IMR-90 (cell line): ENCODE measurements at regions not wholly inside any gene's neighbourhood (a gene's known extent, or its start where the extent isn't known, plus 50 kb on each side); places are given as distances from the start of the nearest gene placed in this dataset.

ENCODE experiments used
- ATAC-seq: fragments of 200-7000 bp; cut with Tn5 transposase; 2 replicates; pipeline ENCODE4 v1.9.1; 2020; ENCODE audit warnings: low read depth, mild to moderate bottlenecking, moderate library complexity
- BruUV-seq: library from RNA; stranded (reverse); fragments of 400-500 nt; replicated peaks from 2 replicates; lab custom pipeline; 2021; lab: Mats Ljungman, UMichigan
- CTCF ChIA-PET: fragments of 300-600 bp; formaldehyde crosslinking; extraction: SDS; loops from one replicate; lab custom pipeline; 2021; ENCODE audit warnings: antibody characterized with exemption; lab: Yijun Ruan, JAX
- POLR2A ChIA-PET: fragments of 300-600 bp; sonication (Branson Sonifier 250); formaldehyde crosslinking; loops from one replicate; lab custom pipeline; 2022; ENCODE audit warnings: antibody characterized with exemption; ENCODE audit not compliant: unreplicated experiment; lab: Charles Lee
- DNase-seq: peaks from one replicate; pipeline ENCODE4 v3.0.0; 2013
- H2AFZ ChIP-seq: replicated peaks from 2 replicates; pipeline ENCODE3; 2013; ENCODE audit warnings: low read length, mild to moderate bottlenecking; ENCODE audit not compliant: poor library complexity
- H2AK5ac ChIP-seq: 2 replicates; pipeline ENCODE4 v1.6.1; 2013; ENCODE audit warnings: low read depth, low read length, inconsistent platforms
- H2AK9ac ChIP-seq: replicated peaks from 2 replicates; pipeline ENCODE3; 2013; ENCODE audit warnings: mild to moderate bottlenecking, low read depth, low read length, moderate library complexity; ENCODE audit not compliant: poor library complexity
- H2BK120ac ChIP-seq: 2 replicates; pipeline ENCODE4 v1.6.1; 2013; ENCODE audit warnings: low read depth, low read length, inconsistent platforms
- H2BK15ac ChIP-seq: 3 replicates; pipeline ENCODE4 v1.6.1; 2013; ENCODE audit warnings: low read depth, low read length, inconsistent platforms
- H2BK20ac ChIP-seq: 2 replicates; pipeline ENCODE4 v1.6.1; 2013; ENCODE audit warnings: low read depth, mild to moderate bottlenecking, inconsistent platforms, low read length, moderate library complexity
- H2BK5ac ChIP-seq: 2 replicates; pipeline ENCODE4 v1.6.1; 2013; ENCODE audit warnings: mild to moderate bottlenecking, low read depth, low read length, inconsistent platforms; ENCODE audit not compliant: poor library complexity, severe bottlenecking
- H3K14ac ChIP-seq: replicated peaks from 2 replicates; pipeline ENCODE4 v1.6.1; 2013; ENCODE audit warnings: low read depth, low read length, inconsistent platforms
- H3K18ac ChIP-seq: 2 replicates; pipeline ENCODE4 v1.6.1; 2013; ENCODE audit warnings: low read depth, low read length, control low read depth
- H3K23ac ChIP-seq: 2 replicates; pipeline ENCODE4 v1.6.1; 2013; ENCODE audit warnings: low read depth, low read length, inconsistent platforms
- H3K27ac ChIP-seq: 2 replicates; pipeline ENCODE4 v1.5.1; 2013; ENCODE audit warnings: mild to moderate bottlenecking, control low read depth, low read length; ENCODE audit not compliant: insufficient read depth
- H3K27me3 ChIP-seq: 2 replicates; pipeline ENCODE4 v1.6.1; 2013; ENCODE audit warnings: low read length; ENCODE audit not compliant: control insufficient read depth, insufficient read depth
- H3K36me3 ChIP-seq: 2 replicates; pipeline ENCODE4 v1.6.1; 2013; ENCODE audit warnings: low read length, mixed read lengths; ENCODE audit not compliant: control insufficient read depth, insufficient read depth
- H3K4ac ChIP-seq: 2 replicates; pipeline ENCODE4 v1.6.1; 2013; ENCODE audit warnings: low read depth, low read length, inconsistent platforms
- H3K4me1 ChIP-seq: 2 replicates; pipeline ENCODE4 v1.6.1; 2013; ENCODE audit warnings: low read length, mixed read lengths; ENCODE audit not compliant: control insufficient read depth, insufficient read depth
- H3K4me2 ChIP-seq: 2 replicates; pipeline ENCODE4 v1.6.1; 2013; ENCODE audit warnings: low read depth, mild to moderate bottlenecking, control low read depth, low read length, moderate library complexity
- H3K4me3 ChIP-seq: 2 replicates; pipeline ENCODE4 v1.5.1; 2013; ENCODE audit warnings: low read depth, mild to moderate bottlenecking, control low read depth, low read length, moderate library complexity; ENCODE audit not compliant: insufficient read depth
- H3K56ac ChIP-seq: 2 replicates; pipeline ENCODE4 v1.6.1; 2013; ENCODE audit warnings: low read length, inconsistent platforms; ENCODE audit not compliant: insufficient read depth; ENCODE audit errors: extremely low read depth
- H3K79me1 ChIP-seq, 2 experiments: 2 replicates each; pipeline ENCODE4 v1.6.1; 2013; ENCODE audit warnings: low read length in 2 of 2, inconsistent platforms in 1 of 2, low read depth in 1 of 2
- H3K9ac ChIP-seq: 2 replicates; pipeline ENCODE4 v1.6.1; 2013; ENCODE audit warnings: low read depth, low read length, control low read depth
- H3K9me1 ChIP-seq: 2 replicates; pipeline ENCODE4 v1.6.1; 2013; ENCODE audit warnings: low read length, inconsistent platforms; ENCODE audit not compliant: insufficient read depth
- H3K9me3 ChIP-seq: 2 replicates; pipeline ENCODE4 v1.6.1; 2013; ENCODE audit warnings: low read length; ENCODE audit not compliant: control insufficient read depth, insufficient read depth
- H4K20me1 ChIP-seq: 2 replicates; pipeline ENCODE4 v1.6.1; 2013; ENCODE audit warnings: low read length, inconsistent platforms; ENCODE audit not compliant: insufficient read depth
- H4K5ac ChIP-seq: 2 replicates; pipeline ENCODE4 v1.6.1; 2013; ENCODE audit warnings: mild to moderate bottlenecking, low read depth, low read length, control low read depth
- H4K8ac ChIP-seq, 2 experiments: 2 replicates each; pipeline ENCODE4 v1.6.1; 2013; ENCODE audit warnings: low read depth in 2 of 2, low read length in 2 of 2, control low read depth in 1 of 2, inconsistent platforms in 1 of 2
- H4K91ac ChIP-seq: 2 replicates; pipeline ENCODE4 v1.6.1; 2013; ENCODE audit warnings: low read depth, low read length, inconsistent platforms; ENCODE audit not compliant: insufficient read depth
- CTCF ChIP-seq: conservative IDR thresholded peaks from 2 replicates; pipeline ENCODE4 v1.5.1; 2012; ENCODE audit warnings: mild to moderate bottlenecking, low read depth, low read length, improper control_type of control experiment
- FOS ChIP-seq: fragments of 150-350 bp; IDR thresholded peaks from 2 replicates; pipeline ENCODE4 v1.6.1; 2016; ENCODE audit warnings: low read depth, low read length
- WGBS, 2 experiments: methylation state at CpG; one replicate each; pipeline versions ENCODE4 v1.1.5 to v1.1.7; 2013; ENCODE audit warnings: missing lambda C conversion rate in 2 of 2; ENCODE audit not compliant: insufficient read length in 1 of 2; ENCODE audit errors: extremely low coverage in 2 of 2; 5-methylcytosine and 5-hydroxymethylcytosine counted together
- dilution Hi-C: fragments of 300-500 bp; cut with HindIII; formaldehyde crosslinking; loops from one replicate; pipeline ENCODE4 v1.14.3; 2018; ENCODE audit warnings: low sequenced_read_pairs; ENCODE audit not compliant: unreplicated experiment
- in situ Hi-C: fragments of 300-500 bp; cut with MboI; formaldehyde crosslinking; loops from 3 replicates; pipeline ENCODE4 v1.14.3; 2019; ENCODE audit warnings: low sequenced_read_pairs, inconsistent platforms, mixed read lengths
- intact Hi-C: fragments of 100-400 bp; cut with micrococcal nuclease; formaldehyde crosslinking; loops from 2 replicates; pipeline ENCODE4 v1.10.0; 2022

- DNase-seq (peak; percentile 5), ATAC-seq (no peak)
- Histone ChIP-seq H3K79me1 (no peaks in the 10 kb centered on the region), H3K4me3 (no peak overlapping the region), H4K91ac (no peak overlapping the region), H4K20me1 (no peaks in the 10 kb centered on the region), H3K18ac (no peak overlapping the region), H2BK120ac (no peak overlapping the region), H3K14ac (no peak overlapping the region), H3K4ac (no peak overlapping the region), H2AK5ac (no peak overlapping the region), H3K9ac (no peak overlapping the region), H3K56ac (no peak overlapping the region), H2AK9ac (no peak overlapping the region), H3K4me2 (no peak overlapping the region), H3K9me1 (no peaks in the 10 kb centered on the region), H2BK5ac (no peak overlapping the region), H2AFZ (no peak overlapping the region), H3K23ac (no peak overlapping the region), H2BK15ac (no peak overlapping the region), H4K8ac (no peak overlapping the region), H3K4me1 (peaks cover 1% of the 10 kb centered on the region; the same call in 1 of the 2 replicates), H3K36me3 (no peaks in the 10 kb centered on the region), H2BK20ac (no peak overlapping the region), H3K27ac (no peak overlapping the region), H3K9me3 (0 out of 2 replicates have a peak, but pooled peaks cover 2% of the 10 kb centered on the region), H3K27me3 (peaks cover 8% of the 10 kb centered on the region), H4K5ac (no peak overlapping the region)
- BruUV-seq, result no TSS peak
- POLR2A ChIA-PET, result no interaction called here
- intact Hi-C loops, result no loop called here
- dilution Hi-C loops, result no loop called here
- in situ Hi-C loops, result no loop called here
- 78% methylated on average over 8 of the region's 20 CpGs; no CpG with 5 or more reads in 1 of the 2 experiments for WGBS, 2 experiments
- no peak for TF ChIP-seq FOS
- 0 out of 2 replicates have a peak, but pooled peaks have one; percentile 4 for TF ChIP-seq CTCF
- CTCF ChIA-PET, result no interaction called here
These were observed 77.8 kb upstream of the CADM1 start for GRCh38 chr11:115581871-115582639.
